ENCODE measurements at regions not wholly inside any gene's neighbourhood (a gene's known extent, or its start where the extent isn't known, plus 50 kb on each side); places are given as distances from the start of the nearest gene placed in this dataset.
"Not testable (repeated sequence)": the region's sequence is repeated elsewhere in the genome, so short reads cannot be mapped to it uniquely, and the experiment has no call there.

DNA sequence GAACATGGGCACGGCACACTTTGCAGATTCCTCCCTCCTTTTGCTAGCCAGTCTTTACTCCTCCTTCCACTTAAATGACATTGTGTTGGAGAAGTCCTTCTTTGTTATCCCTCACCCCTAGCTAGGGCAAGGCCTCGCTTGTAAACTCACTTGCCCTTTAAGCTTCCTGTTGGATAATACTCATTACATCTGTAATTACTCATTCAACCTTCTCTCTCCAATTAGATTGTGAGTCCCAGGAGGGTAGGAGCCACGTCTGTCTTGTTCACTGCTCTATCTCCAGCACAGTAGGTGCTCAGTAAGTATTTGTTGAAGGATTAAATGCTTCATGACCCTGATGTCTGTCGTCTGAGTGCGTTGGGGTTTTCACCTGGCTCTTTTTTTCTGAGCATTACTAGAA, 98.7 kb upstream of the USP24 start:
- intact Hi-C loops (cut with DNase I) = no loop called here
- ATAC-seq (no peak), DNase-seq (ENCODE audit: missing footprints) (no peak)

- intact Hi-C loops (cut with DNase I) = no loop called here
- ATAC-seq = no peak
- DNase-seq (ENCODE audit: missing footprints) = no peak
Observed at GRCh38 chr1:55311979-55312378, 96.8 kb upstream of the USP24 start.

DNA sequence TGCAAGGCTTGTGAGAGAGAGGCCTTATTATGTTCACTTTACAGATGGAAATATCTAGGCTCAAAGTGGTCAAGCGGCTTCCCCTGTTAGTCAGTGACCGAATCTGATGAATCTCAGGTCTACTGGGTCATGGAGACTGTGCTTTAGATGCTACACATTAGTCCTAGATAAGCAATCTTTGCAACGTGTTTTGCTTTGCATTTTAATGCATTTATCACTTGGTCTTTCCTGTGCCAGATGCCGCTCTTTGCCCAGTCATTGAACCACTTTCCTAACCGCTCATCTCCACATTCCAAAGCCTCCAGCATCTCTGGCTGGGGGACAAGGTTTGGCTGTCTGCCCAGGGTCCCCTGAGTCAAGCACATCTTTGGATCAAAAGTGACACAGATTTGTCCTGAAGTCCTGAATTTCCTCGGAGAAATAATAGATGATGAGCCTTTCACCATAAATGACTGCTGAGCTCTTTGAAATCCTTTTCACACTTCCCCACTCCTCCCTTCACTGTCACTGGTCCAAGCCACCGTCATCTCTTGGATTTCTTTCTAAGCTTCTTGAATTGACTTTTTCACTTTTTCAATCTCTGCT, 96.0 kb upstream of the USP24 start:
- DNase-seq (ENCODE audit: missing footprints) = no peak
- ATAC-seq = no peak

GRCh38 chr1:55310505-55310971, 95.4 kb upstream of the USP24 start:
- DNase-seq (ENCODE audit: missing footprints) (no peak), ATAC-seq (no peak)
- intact Hi-C loops (cut with DNase I) = no loop called here

More for the DNA sequence above, 96.0 kb upstream of the USP24 start:
- intact Hi-C loops (cut with DNase I) = no loop called here

GRCh38 chr1:55309786-55310504, 94.8 kb upstream of the USP24 start:
- intact Hi-C loops (cut with DNase I) = no loop called here
- DNase-seq (ENCODE audit: missing footprints) (no peak), ATAC-seq (no peak)

DNA sequence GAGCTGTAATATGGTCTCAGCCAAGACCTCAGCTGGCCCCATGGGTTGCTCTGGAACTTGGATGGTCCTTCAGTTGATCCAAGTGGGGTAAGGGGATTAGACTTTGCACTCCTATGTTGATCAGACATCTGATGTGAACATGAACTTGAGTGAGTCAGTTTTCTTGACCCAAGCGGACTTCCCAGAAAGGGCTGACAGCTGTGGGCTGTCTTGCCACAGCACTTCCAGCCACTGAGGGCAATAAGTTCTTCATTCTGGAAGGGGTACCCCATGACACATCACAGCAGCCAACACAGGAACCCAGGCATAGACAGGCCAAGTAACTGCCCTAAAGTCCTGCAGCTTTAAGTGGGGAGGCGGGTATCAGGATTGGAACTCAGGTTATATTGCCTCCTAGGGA, 93.9 kb upstream of the USP24 start:
- intact Hi-C loops (cut with DNase I) = no loop called here
- no peak for ATAC-seq

GRCh38 chr1:55305735-55306134, 90.6 kb upstream of the USP24 start:
- intact Hi-C loops (cut with DNase I) = no loop called here

More for the DNA sequence above, 93.9 kb upstream of the USP24 start:
- no peak for DNase-seq (ENCODE audit: missing footprints)

DNA sequence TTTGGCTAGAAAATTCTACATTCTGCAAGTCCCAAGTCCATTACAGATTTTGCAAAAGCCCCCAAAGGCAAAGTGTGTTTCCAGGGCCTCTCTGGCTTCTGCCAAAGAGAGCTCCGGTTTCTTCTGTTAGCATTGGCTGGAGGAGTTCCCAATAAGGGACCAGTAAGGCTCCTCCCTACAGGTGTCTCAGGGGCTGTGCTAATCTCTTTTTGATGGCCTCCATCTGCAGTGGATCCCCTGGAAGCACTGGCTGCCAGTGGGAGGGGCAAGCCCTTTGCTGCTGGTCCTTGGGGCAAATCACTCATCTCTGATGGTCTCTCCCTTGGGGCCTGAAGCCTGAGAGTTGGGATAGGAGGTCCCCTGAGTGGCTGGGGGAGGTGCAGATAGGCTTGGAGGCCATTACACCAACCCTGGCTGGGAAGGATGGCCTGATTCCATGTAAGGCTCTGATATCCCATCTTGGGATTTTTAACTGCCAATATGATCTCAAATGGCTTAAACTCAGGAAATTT, 89.1 kb upstream of the USP24 start:
- ATAC-seq = peak; percentile 85
- DNase-seq (ENCODE audit: missing footprints) = peak; percentile 72
- intact Hi-C loops (cut with DNase I) = no loop called here

More at GRCh38 chr1:55305735-55306134, 90.6 kb upstream of the USP24 start:
- no peak for DNase-seq (ENCODE audit: missing footprints)
- no peak for ATAC-seq

- intact Hi-C loops (cut with DNase I) = no loop called here
- DNase-seq (ENCODE audit: missing footprints) (no peak), ATAC-seq (no peak)
Observed at GRCh38 chr1:55302972-55303371, 87.8 kb upstream of the USP24 start.

DNA sequence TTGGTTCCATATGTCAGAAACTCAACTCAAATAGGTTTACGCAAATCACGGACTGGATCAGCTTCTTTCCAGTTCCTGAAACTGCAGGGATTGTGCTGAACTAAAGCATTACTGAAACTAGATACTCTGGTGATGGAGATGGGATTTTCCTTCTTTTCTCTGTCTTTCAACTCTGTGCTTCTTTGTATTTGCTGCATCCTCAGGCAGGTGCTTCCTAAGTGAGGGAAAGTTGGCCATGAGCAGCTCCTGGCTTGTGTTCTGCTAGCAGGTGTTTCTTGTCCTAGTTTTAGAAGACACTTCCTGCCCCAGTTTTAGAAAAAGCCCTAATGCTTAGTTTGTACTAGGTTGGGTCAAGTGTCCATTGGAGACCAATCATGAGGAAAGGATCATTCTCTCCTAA, 86.7 kb upstream of the USP24 start:
- DNase-seq (ENCODE audit: missing footprints) (no peak), ATAC-seq (no peak)
- intact Hi-C loops (cut with DNase I) = no loop called here

DNA sequence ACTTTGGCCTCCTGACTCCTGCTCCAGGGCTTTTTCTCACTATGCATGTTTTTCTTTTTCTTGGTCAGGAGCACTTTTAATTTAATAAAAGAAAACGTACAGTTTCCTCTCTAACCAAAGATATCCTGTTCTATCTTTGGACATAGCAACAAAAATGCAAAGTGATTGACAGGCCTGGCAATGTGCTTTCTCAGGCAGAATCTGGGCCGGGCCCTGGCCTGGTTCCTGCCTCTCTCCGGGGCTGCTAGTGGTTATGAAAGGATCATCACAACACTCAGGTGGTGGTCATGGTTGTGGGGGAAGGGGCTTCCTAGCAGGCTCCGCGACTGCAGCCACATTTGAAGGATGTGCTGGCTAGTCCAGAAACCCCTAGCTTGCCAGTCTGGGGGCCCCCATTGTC, 85.8 kb upstream of the USP24 start:
- DNase-seq (ENCODE audit: missing footprints) (no peak), ATAC-seq (no peak)
- intact Hi-C loops (cut with DNase I) = no loop called here

DNA sequence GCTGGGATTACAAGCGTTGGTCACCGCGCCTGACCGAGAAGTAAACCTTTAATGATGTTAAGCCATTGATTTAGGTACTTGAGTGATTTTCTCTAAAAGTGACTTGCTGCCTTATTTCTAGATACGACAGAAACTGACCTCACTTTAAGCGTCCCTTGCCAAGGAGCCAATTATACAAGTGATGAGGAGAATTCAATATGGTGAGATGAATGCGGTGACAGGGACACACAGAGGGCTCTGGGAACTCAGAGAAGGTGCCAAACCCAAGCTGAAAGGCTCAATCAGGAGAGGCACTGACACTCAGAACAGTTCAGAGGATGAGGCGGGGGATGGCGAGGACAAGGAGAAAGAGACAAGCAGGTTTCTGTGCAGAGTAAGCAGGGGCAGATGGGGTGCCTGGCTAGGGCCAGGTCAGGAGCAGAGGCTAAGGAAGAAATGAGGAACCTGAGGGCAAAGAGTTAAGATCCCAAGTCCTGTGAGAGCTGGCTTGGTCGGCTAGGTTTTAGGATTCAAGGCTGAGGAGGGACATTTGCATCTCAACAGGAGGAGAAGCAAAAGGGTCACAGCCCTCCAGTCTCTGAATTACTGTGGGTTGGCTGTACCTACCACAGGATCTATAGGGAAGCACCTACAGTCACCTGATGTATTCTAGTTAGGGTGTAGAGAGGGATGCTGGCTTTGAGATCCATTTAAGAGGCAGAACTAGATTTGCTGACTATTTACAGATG, 83.2 kb upstream of the USP24 start:
- ATAC-seq = no peak
- DNase-seq (ENCODE audit: missing footprints) = no peak

GRCh38 chr1:55296247-55296646, 81.1 kb upstream of the USP24 start:
- intact Hi-C loops (cut with DNase I); DNase-seq (ENCODE audit: missing footprints); ATAC-seq: not testable (repeated sequence)

More for the DNA sequence above, 83.2 kb upstream of the USP24 start:
- intact Hi-C loops (cut with DNase I) = no loop called here

GRCh38 chr1:55289614-55290013, 74.5 kb upstream of the USP24 start:
- intact Hi-C loops (cut with DNase I) = loop anchor here (10.0 kb wide), 1 partner anchor 1525 kb away; the partner anchor contains the start of gene FYB2
- no peak for ATAC-seq
- no peak for DNase-seq (ENCODE audit: missing footprints)

DNA sequence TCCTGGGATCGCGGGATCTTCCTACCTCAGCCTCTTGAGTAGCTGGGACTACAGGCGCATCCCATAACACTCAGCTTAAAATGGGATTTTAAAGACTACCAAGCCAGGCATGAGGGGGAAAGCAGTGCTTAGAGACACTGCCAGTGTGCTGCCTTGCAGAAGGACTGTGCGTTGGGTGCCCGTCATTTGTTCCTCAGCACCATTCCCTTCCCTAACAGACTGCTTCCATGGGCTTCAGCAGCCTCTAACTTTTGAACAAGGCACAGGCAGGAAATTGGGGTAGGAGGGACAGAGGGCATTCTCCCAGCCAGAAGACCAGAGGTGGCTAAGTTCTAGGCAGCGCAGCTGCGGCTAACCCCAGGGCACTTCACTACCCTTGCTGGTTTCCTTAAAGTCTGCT, 73.9 kb upstream of the USP24 start:
- no peak for DNase-seq (ENCODE audit: missing footprints)
- intact Hi-C loops (cut with DNase I) = loop anchor here (10.0 kb wide), 1 partner anchor 1526 kb away; the partner anchor contains the start of gene FYB2
- ATAC-seq = no peak

DNA sequence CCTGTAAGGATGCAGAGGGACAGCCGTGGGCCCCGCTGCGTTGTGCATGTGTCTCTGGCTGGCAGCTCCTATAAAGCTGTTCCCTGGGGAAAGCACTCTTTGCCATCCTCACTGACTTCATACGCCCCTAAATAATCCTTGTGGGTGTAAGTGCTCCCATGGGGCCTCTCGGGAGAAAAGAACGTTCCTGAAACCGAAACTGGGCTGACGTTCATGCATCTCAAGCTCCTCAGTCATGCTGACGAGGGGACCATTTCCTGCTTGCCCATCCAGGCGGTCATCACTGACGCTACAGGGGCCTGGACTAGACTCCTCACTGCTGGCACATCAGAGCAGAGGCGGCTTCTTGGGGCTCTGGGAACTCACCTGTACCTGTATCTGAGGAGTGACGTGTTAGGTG, 73.1 kb upstream of the USP24 start:
- ATAC-seq = no peak
- intact Hi-C loops (cut with DNase I) = loop anchor here (10.0 kb wide), 1 partner anchor 1527 kb away; the partner anchor contains the start of gene FYB2
- no peak for DNase-seq (ENCODE audit: missing footprints)

GRCh38 chr1:55287723-55288122, 72.6 kb upstream of the USP24 start:
- ATAC-seq (no peak), DNase-seq (ENCODE audit: missing footprints) (no peak)
- intact Hi-C loops (cut with DNase I) = loop anchor here (10.0 kb wide), 1 partner anchor 1527 kb away; the partner anchor contains the start of gene FYB2

DNA sequence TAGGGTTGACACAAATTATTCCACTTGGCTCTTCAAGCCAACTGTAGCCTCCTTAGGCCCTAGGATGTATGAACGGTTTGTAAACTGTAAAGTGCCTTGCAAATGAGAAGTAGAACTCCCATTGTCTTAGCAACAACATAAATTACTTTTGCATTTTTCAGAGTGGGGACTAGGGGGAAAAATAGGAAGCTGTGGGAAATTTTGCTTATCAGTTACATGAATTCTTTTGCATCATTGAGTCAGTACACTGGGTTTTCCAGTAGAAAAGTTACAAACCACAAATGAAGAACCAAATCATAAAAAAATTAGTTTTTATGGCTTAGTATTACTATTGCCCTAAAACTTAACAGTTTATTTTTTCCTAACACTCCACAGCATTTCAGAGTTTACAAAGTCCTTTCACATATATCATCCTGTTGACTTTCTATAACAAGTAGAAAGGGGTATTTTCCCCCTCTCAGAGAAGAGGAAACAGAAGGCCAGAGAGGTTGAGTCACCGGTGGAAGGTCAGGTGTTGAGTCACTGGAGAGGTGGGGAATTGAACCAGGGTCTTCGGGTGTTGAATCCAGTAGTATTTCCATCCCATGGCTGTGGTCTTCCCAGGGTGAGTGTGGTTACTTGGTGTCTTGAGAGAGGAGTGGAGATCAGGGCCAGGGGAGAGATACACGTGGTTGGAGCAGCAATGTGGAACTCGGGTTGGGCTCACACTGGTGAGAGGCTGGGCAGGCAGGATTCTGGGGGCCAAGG, 71.9 kb upstream of the USP24 start:
- intact Hi-C loops (cut with DNase I) = loop anchor here (10.0 kb wide), 1 partner anchor 1528 kb away; the partner anchor contains the start of gene FYB2

DNA sequence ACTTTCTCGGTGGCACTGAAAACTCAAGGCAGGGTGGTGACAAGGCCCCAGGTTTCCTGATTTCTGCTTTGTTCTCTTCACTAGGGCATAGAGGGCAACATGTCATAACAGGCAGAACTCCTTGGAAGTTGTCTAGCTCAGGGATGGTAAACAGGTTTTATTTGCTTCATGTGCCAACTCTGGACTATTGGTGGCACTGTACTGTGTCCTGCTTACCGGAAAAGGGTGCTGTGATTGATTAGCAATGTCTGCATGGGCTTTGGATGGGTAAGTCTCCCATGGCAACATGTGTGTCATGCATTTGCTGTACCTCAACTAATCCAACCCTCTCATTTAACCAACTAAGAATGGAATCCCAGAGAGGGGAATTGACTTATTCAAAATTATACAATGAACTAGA, 70.7 kb upstream of the USP24 start:
- intact Hi-C loops (cut with DNase I) = loop anchor here (2.0 to 10.0 kb wide), 2 partner anchors 53 to 1529 kb away; partner anchors contain the start of gene FYB2

More for the DNA sequence above, 71.9 kb upstream of the USP24 start:
- DNase-seq (ENCODE audit: missing footprints) (no peak), ATAC-seq (no peak)

More for the DNA sequence above, 70.7 kb upstream of the USP24 start:
- DNase-seq (ENCODE audit: missing footprints) (no peak), ATAC-seq (no peak)

Data from Right ventricle myocardium inferior (tissue), 1 donor.